ENCODE measurements at regions not wholly inside any gene's neighbourhood (a gene's known extent, or its start where the extent isn't known, plus 50 kb on each side); places are given as distances from the start of the nearest gene placed in this dataset.

DNA sequence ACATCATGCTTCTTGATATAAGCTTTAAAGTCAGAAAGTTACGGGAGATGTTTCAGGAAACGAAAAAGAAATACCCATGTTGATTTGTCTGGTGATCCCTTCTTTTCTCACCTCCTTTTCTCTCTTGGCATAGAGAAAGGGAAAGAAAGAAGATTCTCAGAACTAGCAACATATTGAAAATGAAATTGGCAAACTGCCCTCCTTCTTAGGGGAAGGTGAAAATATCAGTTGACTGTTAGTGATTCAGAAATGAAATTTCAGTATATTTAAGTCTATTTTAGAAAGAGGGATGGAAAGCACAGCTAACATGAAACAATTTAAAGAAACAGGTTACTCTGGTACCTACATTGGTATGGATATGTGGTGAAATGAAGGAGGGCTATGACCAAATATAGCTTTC is 918.1 kb downstream of the METTL15 start:
- Histone ChIP-seq H3K27ac (ENCODE audit: low read depth in 2 of 2, low read length in 2 of 2) (no peak overlapping the region), H3K9me3 (ENCODE audit: control insufficient read depth in 2 of 3, insufficient read depth in 1 of 3, low read length in 3 of 3) (peaks cover 0 to 2% (median 0%) of the 10 kb centered on the region in 3 donors), H3K27me3 (ENCODE audit: control insufficient read depth, insufficient read depth, low read length) (no peaks in the 10 kb centered on the region), H3K9ac (ENCODE audit: low read length in 3 of 3) (no peak overlapping the region), H3K4me1 (ENCODE audit: control insufficient read depth in 2 of 3, insufficient read depth in 2 of 3, low read depth in 1 of 3, low read length in 3 of 3) (no peaks in the 10 kb centered on the region), H3K4me3 (ENCODE audit: low read length in 3 of 3) (no peak overlapping the region), H3K36me3 (ENCODE audit: control insufficient read depth in 2 of 3, insufficient read depth in 3 of 3, low read length in 3 of 3) (no peaks in the 10 kb centered on the region)
- DNase-seq (no peak), FAIRE-seq (no peak)
- TF ChIP-seq, protein P1, sequence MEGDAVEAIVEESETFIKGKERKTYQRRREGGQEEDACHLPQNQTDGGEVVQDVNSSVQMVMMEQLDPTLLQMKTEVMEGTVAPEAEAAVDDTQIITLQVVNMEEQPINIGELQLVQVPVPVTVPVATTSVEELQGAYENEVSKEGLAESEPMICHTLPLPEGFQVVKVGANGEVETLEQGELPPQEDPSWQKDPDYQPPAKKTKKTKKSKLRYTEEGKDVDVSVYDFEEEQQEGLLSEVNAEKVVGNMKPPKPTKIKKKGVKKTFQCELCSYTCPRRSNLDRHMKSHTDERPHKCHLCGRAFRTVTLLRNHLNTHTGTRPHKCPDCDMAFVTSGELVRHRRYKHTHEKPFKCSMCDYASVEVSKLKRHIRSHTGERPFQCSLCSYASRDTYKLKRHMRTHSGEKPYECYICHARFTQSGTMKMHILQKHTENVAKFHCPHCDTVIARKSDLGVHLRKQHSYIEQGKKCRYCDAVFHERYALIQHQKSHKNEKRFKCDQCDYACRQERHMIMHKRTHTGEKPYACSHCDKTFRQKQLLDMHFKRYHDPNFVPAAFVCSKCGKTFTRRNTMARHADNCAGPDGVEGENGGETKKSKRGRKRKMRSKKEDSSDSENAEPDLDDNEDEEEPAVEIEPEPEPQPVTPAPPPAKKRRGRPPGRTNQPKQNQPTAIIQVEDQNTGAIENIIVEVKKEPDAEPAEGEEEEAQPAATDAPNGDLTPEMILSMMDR (IDR thresholded peaks at IDR 0.05; ENCODE audit: borderline replicate concordance, extremely low read depth, insufficient read depth): no peak
- intact Hi-C loops (cut with DNase I): no loop called here

DNA sequence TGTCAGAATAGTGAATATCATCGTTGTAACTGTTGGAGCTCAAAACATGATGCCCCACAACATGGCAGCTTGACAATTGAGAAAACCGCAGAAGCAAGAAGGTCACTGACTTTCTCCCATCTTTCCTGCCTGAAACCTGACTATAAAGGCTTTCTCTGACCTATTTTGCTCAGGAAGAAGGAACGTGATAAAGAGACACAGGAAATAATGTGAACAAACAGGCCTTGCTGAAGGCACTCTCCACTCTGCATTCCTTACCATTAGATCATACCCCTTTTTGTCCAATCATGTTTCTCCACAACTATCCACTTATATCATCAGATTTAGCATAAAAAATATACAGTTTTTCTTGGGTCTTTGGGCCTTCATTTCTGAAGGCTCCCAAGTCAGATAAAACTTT is 916.8 kb downstream of the METTL15 start:
- no peaks in the 10 kb centered on the region for H3K36me3 ChIP-seq (ENCODE audit: control insufficient read depth in 2 of 3, insufficient read depth in 3 of 3, low read length in 3 of 3)
- H3K9ac ChIP-seq (ENCODE audit: low read length in 3 of 3): no peak overlapping the region
- H3K4me3 ChIP-seq (ENCODE audit: low read length in 3 of 3): no peak overlapping the region
- DNase-seq: no peak
- no peak overlapping the region for H3K27ac ChIP-seq (ENCODE audit: low read depth in 2 of 2, low read length in 2 of 2)
- TF ChIP-seq, protein P1 (IDR thresholded peaks at IDR 0.05; ENCODE audit: borderline replicate concordance, extremely low read depth, insufficient read depth): no peak
- no peaks in the 10 kb centered on the region for H3K4me1 ChIP-seq (ENCODE audit: control insufficient read depth in 2 of 3, insufficient read depth in 2 of 3, low read depth in 1 of 3, low read length in 3 of 3)
- no peaks in the 10 kb centered on the region for H3K27me3 ChIP-seq (ENCODE audit: control insufficient read depth, insufficient read depth, low read length)
- no peak for FAIRE-seq
- intact Hi-C loops (cut with DNase I): no loop called here
- H3K9me3 ChIP-seq (ENCODE audit: control insufficient read depth in 2 of 3, insufficient read depth in 1 of 3, low read length in 3 of 3): peaks cover 0 to 2% (median 0%) of the 10 kb centered on the region in 3 donors

DNA sequence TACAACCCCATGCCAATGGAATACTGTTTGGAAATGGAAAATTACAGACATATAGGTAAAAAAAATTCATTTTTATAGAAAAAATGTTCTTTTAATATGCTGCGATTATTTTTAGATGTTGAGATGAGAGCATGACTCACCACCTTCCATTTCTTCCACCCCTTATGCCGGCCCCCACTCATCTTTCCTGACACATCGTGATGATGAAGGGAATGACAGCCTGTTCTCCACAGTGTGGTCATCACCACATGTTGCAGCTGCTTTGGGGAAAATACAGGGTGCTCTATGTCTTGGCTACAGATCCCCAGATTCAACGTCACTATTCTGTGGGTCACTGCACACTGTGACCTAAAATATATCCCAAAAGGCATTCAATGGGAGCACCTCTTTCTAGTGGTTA is 916.2 kb downstream of the METTL15 start:
- H3K36me3 ChIP-seq (ENCODE audit: control insufficient read depth in 2 of 3, insufficient read depth in 3 of 3, low read length in 3 of 3): no peaks in the 10 kb centered on the region
- no peak overlapping the region for H3K9ac ChIP-seq (ENCODE audit: low read length in 3 of 3)
- TF ChIP-seq, protein P1 (IDR thresholded peaks at IDR 0.05; ENCODE audit: borderline replicate concordance, extremely low read depth, insufficient read depth): no peak
- intact Hi-C loops (cut with DNase I): no loop called here
- H3K27me3 ChIP-seq (ENCODE audit: control insufficient read depth, insufficient read depth, low read length): no peaks in the 10 kb centered on the region
- peaks cover 0 to 2% (median 0%) of the 10 kb centered on the region in 3 donors for H3K4me1 ChIP-seq (ENCODE audit: control insufficient read depth in 2 of 3, insufficient read depth in 2 of 3, low read depth in 1 of 3, low read length in 3 of 3)
- H3K9me3 ChIP-seq (ENCODE audit: control insufficient read depth in 2 of 3, insufficient read depth in 1 of 3, low read length in 3 of 3): no peaks in the 10 kb centered on the region
- no peak for FAIRE-seq
- no peak overlapping the region for H3K27ac ChIP-seq (ENCODE audit: low read depth in 2 of 2, low read length in 2 of 2)
- H3K4me3 ChIP-seq (ENCODE audit: low read length in 3 of 3): no peak overlapping the region
- no peak for DNase-seq

DNA sequence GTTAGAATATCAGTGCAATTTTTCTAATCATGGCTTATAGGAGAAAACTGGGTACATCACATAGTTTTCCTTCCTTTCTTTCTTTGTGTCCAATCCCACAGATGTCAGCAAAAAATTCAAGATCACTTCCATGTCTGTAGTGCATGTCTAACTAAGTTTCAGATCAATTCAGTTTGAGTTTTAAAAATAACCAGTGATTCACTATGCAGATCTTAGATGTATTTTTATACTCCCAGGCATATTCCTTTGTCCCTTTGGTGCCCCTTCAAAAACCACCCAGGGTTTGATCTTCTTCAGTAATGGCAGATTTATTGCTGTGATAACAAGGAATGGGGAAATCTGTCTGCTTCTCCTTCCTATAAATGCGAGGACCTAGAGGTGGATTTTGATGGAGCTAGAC is 915.6 kb downstream of the METTL15 start:
- no peaks in the 10 kb centered on the region for H3K9me3 ChIP-seq (ENCODE audit: control insufficient read depth in 2 of 3, insufficient read depth in 1 of 3, low read length in 3 of 3)
- peaks cover 0 to 2% (median 0%) of the 10 kb centered on the region in 3 donors for H3K4me1 ChIP-seq (ENCODE audit: control insufficient read depth in 2 of 3, insufficient read depth in 2 of 3, low read depth in 1 of 3, low read length in 3 of 3)
- H3K9ac ChIP-seq (ENCODE audit: low read length in 3 of 3): no peak overlapping the region
- no peak overlapping the region for H3K4me3 ChIP-seq (ENCODE audit: low read length in 3 of 3)
- H3K27ac ChIP-seq (ENCODE audit: low read depth in 2 of 2, low read length in 2 of 2): no peak overlapping the region
- no peak for DNase-seq
- no peaks in the 10 kb centered on the region for H3K27me3 ChIP-seq (ENCODE audit: control insufficient read depth, insufficient read depth, low read length)
- no peaks in the 10 kb centered on the region for H3K36me3 ChIP-seq (ENCODE audit: control insufficient read depth in 2 of 3, insufficient read depth in 3 of 3, low read length in 3 of 3)
- FAIRE-seq: no peak
- intact Hi-C loops (cut with DNase I): no loop called here
- TF ChIP-seq, protein P1 (IDR thresholded peaks at IDR 0.05; ENCODE audit: borderline replicate concordance, extremely low read depth, insufficient read depth): no peak

Data from kidney (tissue), 13 donors.